HG03439 (cell line): ENCODE measurements at regions not wholly inside any gene's neighbourhood (a gene's known extent, or its start where the extent isn't known, plus 50 kb on each side); places are given as distances from the start of the nearest gene placed in this dataset.
"Not testable (repeated sequence)": the region's sequence is repeated elsewhere in the genome, so short reads cannot be mapped to it uniquely, and the experiment has no call there.

Source experiments
- ATAC-seq: cut with Tn5 transposase; IDR thresholded peaks from one replicate; pipeline ENCODE4 v1.9.1; 2021; ENCODE audit warnings: mild to moderate bottlenecking, moderate library complexity; ENCODE audit not compliant: unreplicated experiment

DNA sequence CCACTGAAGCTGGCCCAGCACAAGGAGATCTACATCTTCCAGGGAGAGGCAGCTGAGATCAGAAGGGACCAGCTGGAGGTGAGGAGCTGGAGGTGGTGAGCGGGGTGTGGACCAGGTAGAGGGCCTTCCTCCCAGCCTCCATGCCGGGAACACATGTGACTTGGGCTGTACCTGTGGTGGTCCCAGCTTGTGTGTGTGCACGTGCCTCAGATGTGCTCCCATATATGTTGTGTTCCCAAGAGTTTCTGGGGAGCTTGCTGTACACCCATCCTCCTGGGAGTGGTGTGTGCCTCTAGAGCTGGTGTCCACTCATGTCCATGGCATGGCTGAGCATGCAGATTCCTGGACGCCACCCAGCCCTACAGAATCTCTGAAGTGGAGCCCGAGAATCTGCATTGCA lies 183.7 kb upstream of the AKAP13 start:
- ATAC-seq: not testable (repeated sequence)

DNA sequence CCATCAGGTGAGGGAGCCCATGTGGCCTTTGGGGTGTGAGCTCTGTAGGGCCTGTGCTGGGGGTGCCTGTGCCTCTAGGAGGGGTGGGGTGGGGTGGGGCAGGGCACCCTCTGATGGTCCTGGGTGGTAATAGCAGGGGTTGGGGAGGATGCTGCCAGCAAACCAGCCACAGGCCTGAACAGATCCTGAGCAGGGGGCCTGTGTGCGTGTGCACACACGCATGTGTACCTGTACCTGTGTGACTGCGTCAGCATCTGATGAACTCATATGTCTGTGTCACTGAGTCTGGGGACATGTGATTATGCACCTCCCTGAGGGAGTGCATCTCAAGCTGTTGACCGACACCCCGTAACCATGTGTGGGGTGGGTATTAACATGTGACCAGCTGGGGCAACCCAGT lies 182.8 kb upstream of the AKAP13 start:
- not testable (repeated sequence) for ATAC-seq

DNA sequence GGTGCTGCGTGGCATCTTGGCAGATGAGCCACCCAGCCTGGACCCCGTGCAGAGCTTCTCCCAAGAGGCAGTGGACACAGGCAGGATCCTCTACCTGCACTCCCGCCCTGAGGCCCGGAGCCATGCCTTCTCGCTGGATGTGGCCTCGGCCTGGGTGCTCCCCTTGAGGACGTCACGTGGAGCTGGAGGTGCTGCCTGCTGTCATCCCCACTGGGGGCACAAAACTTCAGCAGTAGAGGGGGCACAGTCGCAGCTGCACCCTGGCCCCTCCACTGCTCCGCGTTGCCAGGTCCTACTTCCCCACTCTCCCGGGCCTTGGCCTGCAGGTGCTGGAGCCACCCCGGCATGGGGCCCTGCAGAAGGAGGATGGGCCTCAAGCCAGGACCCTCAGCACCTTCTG lies 182.0 kb upstream of the AKAP13 start:
- not testable (repeated sequence) for ATAC-seq

DNA sequence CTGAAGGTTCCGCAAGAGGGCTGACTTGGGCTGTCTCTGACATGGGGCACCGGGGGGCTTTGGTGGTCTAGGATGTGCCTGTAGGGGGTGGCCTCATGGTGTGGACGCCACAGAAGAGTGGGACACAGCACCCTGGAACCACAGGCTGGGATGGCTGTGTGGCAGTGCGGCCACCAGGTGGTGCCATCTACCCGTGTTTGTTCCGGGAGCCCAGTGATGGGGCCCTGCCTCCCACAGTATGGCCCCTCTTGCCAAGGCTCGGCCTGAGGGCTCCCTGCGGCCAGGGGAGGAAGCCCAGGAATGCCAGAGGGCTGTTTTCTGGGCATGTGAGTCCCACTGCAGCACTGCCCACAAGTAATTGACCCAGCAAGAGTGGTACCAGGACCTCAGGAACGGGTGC lies 180.2 kb upstream of the AKAP13 start:
- ATAC-seq: not testable (repeated sequence)

DNA sequence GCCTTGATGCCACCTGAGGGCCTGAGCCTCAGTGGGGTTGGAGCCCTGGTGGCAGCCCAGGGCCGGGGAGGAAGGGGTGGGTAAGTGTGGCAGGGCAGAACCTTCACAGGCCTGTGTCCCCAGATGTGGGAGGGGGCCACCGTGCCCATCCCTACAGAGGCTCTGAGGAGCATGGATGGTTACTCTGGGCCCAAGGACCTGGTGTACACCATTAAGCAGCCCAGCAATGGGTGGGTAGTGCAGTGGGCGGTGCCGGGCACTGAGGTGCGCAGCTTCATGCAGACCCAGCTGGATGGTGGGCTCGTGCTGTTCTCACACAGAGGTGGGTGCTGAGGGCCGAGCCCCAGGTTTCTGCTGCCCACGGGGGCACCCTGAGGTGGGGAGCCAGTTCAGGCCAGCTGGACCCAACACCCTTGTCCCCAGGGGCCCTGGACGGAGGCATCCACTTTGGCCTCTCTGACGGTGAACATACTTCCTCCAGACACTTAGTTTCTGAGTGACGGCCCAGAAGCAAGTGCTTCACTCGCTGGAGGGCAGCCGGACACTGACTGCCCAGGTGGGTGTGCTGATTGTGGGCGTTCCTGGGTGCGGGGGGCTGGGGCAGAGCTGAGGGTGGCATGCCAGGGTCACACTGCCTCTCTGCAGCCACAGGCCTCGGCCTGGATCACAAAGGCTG lies 179.1 kb upstream of the AKAP13 start:
- not testable (repeated sequence) for ATAC-seq

DNA sequence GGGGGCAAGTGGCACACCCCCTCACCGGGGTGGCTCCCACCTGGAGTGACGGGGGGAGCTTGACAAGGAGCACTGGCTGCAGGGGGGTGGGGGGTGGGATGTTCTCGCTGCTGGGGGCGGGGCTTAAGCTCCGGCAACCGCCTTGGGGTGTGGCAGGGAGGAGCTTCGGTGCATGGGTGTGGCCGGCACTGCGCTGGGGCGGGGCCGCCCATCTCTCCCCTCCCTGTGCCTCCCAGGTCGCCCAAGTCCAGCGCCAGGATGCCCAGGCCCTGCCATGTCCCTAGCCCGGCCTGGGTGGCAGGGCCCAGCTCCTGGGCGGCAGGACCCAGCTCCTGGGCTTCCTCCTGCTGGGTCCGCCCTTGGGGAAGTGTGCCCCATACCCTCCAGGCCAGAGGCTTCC lies 175.9 kb upstream of the AKAP13 start:
- not testable (repeated sequence) for ATAC-seq

DNA sequence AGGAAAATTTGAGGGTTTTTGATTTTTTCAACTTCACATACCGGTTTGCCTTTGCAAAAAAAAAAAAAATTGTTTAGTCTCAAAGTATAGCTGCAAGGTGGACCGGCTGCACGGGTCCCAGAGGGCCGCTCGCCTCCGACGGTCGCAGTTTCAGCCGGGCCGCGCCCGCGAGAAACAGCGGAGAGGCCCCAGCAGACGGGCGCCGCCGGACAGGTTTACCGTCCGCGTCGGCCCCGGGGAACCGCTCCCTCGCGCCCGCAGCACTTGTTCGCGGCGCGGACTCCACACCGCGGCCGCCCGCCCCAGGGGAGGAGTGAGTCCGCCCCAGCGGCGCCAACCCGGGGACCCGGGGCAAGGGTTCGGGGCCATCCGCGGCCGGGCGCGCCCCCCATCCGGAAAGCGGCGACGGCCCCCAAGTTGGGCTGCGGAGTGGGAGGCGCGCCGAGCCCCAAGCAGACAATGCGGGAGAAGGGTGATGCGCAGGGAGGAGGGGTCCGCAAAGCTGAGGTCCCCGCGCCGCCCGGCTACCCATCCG lies 146.5 kb upstream of the AKAP13 start:
- ATAC-seq: not testable (repeated sequence)

DNA sequence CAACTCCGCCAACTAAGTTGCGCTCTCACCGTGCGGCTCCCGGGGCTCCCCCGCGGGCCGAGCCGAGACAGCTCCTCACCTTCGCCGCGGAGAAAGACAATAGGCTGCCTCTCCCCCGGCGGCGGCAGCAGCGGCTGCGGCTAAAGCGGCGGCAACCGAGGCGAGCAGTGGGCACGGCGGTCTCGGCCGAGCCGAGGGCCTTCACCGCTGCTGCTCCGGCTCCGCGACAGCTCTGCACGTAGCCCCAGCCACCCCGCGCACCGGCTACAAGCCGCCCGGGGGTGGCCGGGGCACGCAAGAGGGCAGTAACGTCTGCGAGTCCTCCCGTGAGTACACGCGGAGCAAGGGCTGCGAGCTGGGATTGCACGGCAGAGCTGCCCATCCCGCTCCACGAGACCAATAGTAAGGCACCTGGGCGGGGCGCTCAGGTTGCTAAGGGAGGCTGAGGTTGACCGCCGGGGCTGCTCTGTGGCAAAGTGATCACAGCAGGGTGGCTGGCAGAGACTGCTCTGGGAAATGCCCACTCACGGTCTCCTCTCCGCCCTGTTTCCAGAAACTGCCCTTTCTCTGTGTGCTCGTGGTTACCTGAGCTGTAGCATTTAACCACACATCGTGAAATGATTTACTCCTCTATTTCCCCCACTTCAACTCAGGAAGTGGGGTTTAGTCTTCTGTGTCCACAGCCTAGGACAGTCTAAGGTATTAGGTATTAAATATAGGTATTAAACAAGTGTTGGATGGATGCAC lies 145.8 kb upstream of the AKAP13 start:
- not testable (repeated sequence) for ATAC-seq

DNA sequence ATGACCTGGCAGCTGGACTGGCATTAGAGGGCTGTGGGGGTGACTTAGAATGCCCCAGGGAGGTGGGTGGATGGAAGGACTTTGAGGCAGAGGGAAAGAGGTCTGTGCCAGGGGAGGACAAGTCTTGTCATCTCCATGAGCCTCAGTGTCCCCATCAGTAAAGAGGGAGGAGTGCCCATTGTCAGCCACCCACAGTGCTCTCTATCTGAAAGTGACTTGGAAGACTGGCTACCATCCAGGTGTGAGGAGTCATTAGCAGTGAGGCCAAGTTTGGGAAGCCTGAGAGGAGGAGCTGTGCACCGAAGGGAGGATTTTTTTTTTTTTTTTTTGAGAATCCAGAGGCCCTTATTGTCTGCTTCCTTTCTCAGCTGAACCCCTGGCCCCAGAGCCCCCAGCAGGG lies 136.3 kb upstream of the AKAP13 start:
- not testable (repeated sequence) for ATAC-seq

DNA sequence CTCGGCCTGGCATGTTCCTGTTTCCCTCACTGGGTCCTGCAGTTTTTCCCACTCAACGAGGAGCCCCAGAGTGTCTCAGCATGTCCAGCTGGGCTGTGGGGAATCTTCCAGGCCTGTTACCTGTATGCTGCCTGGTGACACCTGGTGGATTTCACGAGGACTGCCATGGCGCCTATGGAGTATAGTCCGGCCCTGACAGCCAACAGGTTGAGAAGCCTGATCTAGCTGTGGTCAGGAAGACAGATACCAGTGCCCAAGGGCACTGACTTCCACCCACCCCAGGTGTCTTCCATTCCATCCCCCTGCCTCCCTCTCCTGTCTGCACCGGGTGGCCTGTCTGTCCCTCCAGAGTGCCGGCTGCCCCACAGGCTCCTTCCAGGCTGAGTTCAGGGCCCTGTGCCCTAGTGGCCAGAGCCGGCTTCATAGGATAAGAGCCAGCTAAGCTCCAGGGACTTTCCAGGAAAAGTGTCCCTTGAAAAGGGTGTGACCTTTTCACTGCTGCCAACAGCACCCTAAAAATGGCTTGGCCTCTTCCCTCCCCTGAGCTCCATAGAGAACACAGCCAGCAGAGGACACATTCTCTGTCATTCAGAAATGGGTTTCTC lies 129.4 kb upstream of the AKAP13 start:
- not testable (repeated sequence) for ATAC-seq

DNA sequence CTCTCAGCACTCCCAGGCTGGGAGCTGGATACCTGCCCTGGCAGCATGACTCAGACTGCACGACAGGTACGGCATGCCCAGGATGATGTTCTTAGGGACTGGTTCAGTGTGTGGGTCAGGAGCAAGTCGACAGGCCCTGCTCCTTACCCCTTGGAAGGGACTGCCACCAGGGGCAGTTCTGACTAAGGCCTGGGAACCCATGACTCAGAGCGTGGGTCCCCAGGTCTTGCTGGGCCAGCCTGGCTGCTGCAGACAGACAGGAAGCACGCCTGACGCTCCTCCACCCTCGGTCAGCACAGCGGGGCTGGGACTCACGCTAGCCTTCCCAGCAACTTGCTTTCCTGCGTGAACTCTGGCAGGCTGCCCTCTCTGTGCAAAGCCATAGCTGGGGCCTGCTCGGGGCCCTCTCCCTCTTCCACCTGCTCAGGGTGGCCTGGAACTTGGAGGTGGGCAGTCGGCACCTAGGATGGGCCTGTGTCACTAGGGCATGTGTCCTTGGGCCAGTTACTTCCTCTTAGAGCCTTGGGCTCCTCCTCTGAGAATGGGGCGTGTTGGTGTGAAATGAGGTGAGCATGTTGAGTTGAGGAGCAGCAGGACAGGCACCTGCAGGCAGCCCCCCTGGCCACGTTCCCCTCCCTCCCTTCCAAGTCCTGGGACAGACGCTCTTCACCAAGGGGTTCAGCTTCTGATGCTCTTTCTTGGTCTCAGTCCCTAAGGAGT lies 127.0 kb upstream of the AKAP13 start:
- peak; percentile 76 for ATAC-seq

DNA sequence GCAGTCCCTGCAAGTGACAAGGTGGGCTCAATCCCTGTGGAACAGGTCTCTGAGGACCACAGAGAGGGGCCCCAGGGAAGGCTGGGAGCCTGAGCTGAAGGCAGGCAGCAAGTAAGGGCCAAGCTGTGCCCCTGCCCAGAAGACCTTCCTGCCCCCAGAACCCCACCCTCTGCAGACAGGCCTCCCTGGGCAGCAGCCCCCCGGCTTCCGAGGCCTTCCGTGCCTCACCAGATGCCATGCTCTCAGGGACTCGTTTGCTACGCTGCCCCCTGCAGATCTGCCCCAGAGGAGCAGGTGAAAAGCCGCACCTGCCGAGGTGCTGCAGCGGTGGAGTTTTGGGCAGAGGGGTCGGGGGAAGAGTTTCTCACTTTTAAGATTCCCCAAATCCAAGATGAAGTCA lies 125.4 kb upstream of the AKAP13 start:
- not testable (repeated sequence) for ATAC-seq

DNA sequence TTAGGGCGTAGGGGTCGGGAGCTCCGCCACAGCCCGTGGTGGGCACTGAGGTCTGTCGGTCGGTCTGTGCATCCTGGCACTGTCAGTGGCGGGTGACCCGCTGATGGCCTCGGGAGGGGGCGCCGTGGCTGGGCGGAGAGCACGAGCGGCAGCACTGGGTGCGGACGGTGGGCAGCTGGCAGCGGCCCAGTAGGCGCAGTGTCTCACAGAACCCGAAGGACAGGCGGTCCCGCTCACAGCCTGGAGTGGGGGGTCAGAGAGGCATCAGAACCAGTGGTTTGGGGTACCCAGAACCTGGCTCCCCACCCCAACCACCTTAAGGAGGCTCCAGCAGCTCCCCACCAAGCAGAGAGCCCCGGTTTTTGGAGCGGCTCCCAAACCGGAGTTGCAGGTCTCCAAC lies 124.9 kb upstream of the AKAP13 start:
- not testable (repeated sequence) for ATAC-seq

DNA sequence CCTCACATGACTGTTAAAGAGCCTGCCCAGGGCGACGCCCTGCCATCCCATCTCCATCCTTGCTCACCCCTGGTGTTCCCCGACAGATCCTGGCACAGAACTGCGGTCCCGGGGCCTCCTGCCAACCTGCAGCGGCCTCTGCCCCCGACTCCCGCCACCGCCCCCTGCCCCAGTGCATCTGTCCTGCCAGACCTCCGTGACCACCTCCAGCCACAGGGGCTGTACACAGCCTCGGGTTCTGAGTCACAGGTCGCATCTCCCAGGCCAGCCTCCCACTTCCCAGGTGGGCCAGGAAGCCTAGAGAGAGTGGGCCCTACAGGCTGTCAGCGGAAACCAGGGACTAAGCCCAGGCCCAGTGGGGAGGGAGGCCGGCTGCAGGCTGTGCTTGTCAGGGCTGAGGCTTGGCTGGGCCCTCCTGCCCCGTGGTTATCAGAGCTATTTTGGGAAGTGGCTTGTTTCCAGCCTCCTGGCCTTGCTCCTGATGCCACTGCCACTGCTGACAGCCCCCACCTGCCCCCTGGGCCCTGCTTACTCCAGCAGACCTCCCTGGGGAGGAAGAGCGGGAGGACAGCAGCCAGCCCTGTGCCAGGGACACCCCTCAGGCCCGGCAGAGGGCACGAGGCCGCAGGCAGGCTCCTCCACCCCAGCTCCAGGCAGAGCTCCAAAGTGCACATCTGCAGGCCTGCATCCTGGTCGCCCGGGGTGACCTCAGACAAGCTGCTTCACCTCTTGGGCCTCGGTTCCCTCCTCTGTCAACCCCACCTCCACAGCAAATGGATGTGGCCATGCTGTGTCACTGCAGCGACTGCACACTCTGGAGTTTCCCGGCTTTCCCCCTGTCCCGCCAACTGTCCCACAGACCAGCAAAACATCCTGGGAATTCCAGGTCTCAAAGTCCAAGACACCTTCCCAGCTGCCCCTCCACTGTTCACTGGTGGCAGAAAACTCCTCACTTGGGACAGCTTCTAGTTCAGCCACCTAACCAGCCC lies 124.1 kb upstream of the AKAP13 start:
- ATAC-seq: not testable (repeated sequence)

DNA sequence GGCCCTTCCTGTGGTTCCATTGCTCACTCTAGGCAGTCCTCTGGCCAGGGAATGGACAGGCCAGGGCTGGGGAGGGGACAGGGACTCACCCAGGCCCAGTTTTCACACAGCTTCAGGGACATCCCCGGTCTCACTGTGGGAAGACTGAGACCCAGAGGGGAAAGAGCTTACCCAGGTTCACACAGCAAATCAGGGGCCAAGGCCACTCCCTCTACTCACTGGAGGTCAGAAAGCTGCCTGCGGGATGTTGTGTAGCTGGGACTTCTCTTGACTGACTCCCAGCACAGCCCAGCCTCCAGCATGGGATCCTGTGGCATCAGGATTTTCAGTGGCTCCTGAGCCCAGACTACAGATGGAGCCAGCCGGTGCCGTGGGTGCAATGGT lies 122.3 kb upstream of the AKAP13 start:
- ATAC-seq: not testable (repeated sequence)

DNA sequence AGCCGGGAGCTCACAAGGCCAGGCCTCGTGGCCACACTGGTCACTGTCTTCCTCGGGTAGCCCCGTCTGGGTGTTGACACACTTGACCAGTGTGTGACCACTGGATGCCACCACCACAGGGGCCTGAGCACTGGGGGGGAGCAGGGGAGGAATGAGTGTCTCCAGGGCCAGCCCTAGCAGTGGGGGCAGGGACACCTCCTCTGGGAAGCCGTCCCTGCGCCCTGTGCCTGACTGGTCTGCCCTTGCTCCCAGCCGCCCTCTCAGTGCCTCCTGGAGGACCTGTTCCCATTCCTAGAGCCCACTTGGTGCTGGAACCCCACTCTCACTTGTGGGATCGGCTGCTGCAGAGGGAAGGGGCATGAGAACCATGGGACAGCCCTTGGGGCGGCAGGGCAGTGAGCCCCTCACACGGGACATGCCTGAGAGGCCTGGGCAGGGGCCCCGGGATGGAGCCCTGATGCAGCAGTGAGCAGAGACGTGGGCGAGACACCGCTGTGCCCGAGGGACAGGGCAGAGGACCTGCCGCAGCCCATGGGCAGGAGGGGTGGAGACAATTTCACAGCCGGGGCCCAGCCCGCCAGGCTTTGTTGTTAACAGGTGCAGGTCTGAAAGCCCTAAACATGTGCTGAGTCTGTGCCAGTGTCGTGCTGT lies 121.7 kb upstream of the AKAP13 start:
- ATAC-seq: not testable (repeated sequence)

DNA sequence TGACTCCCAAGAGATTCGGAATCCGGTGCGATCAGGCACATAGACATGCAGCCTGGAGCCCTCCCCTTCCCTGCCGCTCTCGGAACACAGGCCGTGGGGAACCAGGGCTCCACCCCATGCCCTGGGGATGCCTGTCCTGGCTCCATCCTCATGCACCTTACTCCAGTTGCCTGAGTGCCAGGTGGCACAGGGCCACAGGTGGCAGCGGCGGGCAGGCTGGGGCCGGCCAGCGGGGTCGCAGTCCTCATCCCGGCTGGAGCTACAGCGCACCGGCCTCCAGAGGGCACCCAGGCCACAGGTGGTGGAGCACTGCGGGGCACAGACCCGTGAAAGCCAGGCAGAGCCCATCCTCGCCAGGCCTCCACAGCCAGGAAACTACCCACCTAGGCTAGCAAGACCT lies 119.9 kb upstream of the AKAP13 start:
- not testable (repeated sequence) for ATAC-seq

DNA sequence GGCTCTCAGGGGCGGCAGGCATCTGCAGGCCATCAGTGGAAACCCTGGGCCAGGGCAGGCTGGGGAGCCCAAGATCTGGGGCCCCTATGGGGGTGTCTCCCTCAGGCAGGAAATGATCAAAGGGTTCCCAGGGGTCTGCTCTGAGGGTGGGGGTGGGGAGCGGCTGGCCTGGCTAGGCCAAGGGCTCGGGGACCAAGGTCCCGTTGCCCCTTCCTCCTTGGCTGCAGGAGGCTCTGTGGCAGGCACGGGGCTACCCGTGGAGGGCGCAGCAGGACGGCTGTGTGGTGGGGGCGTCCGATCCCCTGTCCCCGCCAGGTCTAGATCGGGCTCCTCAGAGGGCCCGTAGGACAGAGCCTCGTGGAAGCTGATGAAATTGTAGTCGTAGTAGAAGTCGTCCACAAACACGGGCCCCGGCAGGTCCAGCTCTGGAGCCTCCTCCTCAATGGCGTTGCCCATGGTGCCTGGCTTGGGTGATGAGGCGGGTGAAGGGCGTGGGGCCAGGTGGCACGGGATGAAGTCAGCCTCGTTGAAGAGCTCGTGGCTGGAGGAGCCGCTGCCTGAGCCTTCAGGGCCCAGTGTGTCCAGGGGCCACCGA lies 117.8 kb upstream of the AKAP13 start:
- ATAC-seq: not testable (repeated sequence)
